K562 (cell line): ENCODE measurements at regions not wholly inside any gene's neighbourhood (a gene's known extent, or its start where the extent isn't known, plus 50 kb on each side); places are given as distances from the start of the nearest gene placed in this dataset.

Experiments
- ATAC-seq: fragments of 200-7000 bp; cut with Tn5 transposase; 3 replicates; pipeline ENCODE4 v1.9.1; 2020; ENCODE audit warnings: moderate library complexity
- BruUV-seq: library from RNA; stranded (reverse); fragments of 400-500 nt; replicated peaks from 2 replicates; lab custom pipeline; 2021; lab: Mats Ljungman, UMichigan
- CTCF ChIA-PET: fragments of 300-600 bp; formaldehyde crosslinking; extraction: SDS; loops from one replicate; lab custom pipeline; 2021; ENCODE audit warnings: low intra/inter-chr PET ratio; lab: Yijun Ruan, JAX
- POLR2A ChIA-PET: fragments of 300-600, 350-650 bp; sonication (Branson Sonifier 250); formaldehyde crosslinking; extraction: SDS; loops from one replicate; lab custom pipeline; 2021; ENCODE audit warnings: antibody characterized with exemption, inconsistent platforms; lab: Yijun Ruan, JAX
- DNase-seq, 4 experiments: peaks; one replicate each; pipeline versions ENCODE4 v3.0.0 to v3.0.0-alpha.2; 2011 to 2018; ENCODE audit warnings: low spot score in 3 of 4, mixed read lengths in 3 of 4; ENCODE audit errors: extremely low read depth in 1 of 4
- FAIRE-seq: peaks from 2 replicates; lab custom pipeline; 2011; peaks lifted over from hg19 to GRCh38; lab: Jason Lieb, UNC
- H2AFZ ChIP-seq: 2 replicates; pipeline ENCODE4 v1.6.0; 2011; ENCODE audit warnings: low read depth, low read length, control low read depth, inconsistent platforms
- H3K27ac ChIP-seq: fragments of 200-600 bp; 3 replicates; pipeline ENCODE4 v1.8.0; 2011; ENCODE audit warnings: low read depth, mild to moderate bottlenecking, control low read depth, inconsistent platforms, low read length, moderate library complexity, mixed read lengths; ENCODE audit errors: extremely low read depth
- H3K27me3 ChIP-seq, 2 experiments: fragments of 300-600 bp in 1 of 2; 2 replicates in 1 of 2; 3 replicates in 1 of 2; pipeline versions ENCODE4 v1.6.0 to v1.8.0; 2011; ENCODE audit warnings: inconsistent platforms in 2 of 2, low read length in 2 of 2, mild to moderate bottlenecking in 1 of 2, mixed read lengths in 1 of 2, moderate library complexity in 1 of 2; ENCODE audit not compliant: control insufficient read depth in 2 of 2, insufficient read depth in 2 of 2
- H3K36me3 ChIP-seq: fragments of 300-600 bp; 3 replicates; pipeline ENCODE4 v1.8.0; 2011; ENCODE audit warnings: mild to moderate bottlenecking, low read length, inconsistent platforms; ENCODE audit not compliant: control insufficient read depth, insufficient read depth
- H3K4me1 ChIP-seq, 2 experiments: fragments of 200-600 bp in 1 of 2; replicated peaks in 1 of 2; 2 replicates in 1 of 2; 3 replicates in 1 of 2; pipeline versions ENCODE4 v1.5.1 to v1.8.0; 2011; ENCODE audit warnings: inconsistent platforms in 2 of 2, low read length in 2 of 2, mild to moderate bottlenecking in 1 of 2, mixed read lengths in 1 of 2, moderate library complexity in 1 of 2; ENCODE audit not compliant: control insufficient read depth in 2 of 2, insufficient read depth in 2 of 2
- H3K4me2 ChIP-seq: 2 replicates; pipeline ENCODE4 v1.6.1; 2011; ENCODE audit warnings: low read length, control low read depth, inconsistent platforms, mixed read lengths; ENCODE audit not compliant: insufficient read depth
- H3K4me3 ChIP-seq: fragments of 200-600 bp; sonication (generic), shearing (Covaris generic); 2 replicates; pipeline ENCODE4 v1.5.1; 2016; ENCODE audit warnings: control low read depth, inconsistent platforms
- H3K79me2 ChIP-seq: fragments of 200-600 bp; 3 replicates; pipeline ENCODE4 v1.8.0; 2011; ENCODE audit warnings: low read length, inconsistent platforms; ENCODE audit not compliant: control insufficient read depth, insufficient read depth
- H3K9ac ChIP-seq, 2 experiments: 2 replicates each; pipeline versions ENCODE4 v1.6.0 to v1.6.1; 2011; ENCODE audit warnings: low read depth in 2 of 2, low read length in 2 of 2, control low read depth in 1 of 2, inconsistent platforms in 1 of 2, mild to moderate bottlenecking in 1 of 2, mixed read lengths in 1 of 2; ENCODE audit not compliant: insufficient read depth in 1 of 2
- H3K9me1 ChIP-seq: one replicate; pipeline ENCODE4 v1.6.0; 2011; ENCODE audit warnings: inconsistent platforms, mild to moderate bottlenecking, low read length, moderate library complexity; ENCODE audit not compliant: control insufficient read depth, insufficient read depth
- H3K9me3 ChIP-seq: replicated peaks from 2 replicates; pipeline ENCODE4 v1.5.1; 2011; ENCODE audit warnings: low read depth, low read length, inconsistent platforms; ENCODE audit not compliant: control insufficient read depth, insufficient read depth
- H4K20me1 ChIP-seq: replicated peaks from 2 replicates; pipeline ENCODE4 v1.6.1; 2011; ENCODE audit warnings: low read length, inconsistent platforms, mixed read lengths; ENCODE audit not compliant: control insufficient read depth, insufficient read depth
- CREBBP ChIP-seq: IDR thresholded peaks from one replicate; pipeline ENCODE4 v1.6.1; 2012; ENCODE audit warnings: low read depth, mild to moderate bottlenecking, control low read depth, inconsistent platforms, low read length
- PHTF2 ChIP-seq: fragments of 250-450 bp; sonication (Bioruptor Pico); IDR thresholded peaks from 2 replicates; pipeline ENCODE4 v1.5.0; 2021; ENCODE audit warnings: mild to moderate bottlenecking
- SAFB ChIP-seq: fragments of 200-400 bp; formaldehyde crosslinking; IDR thresholded peaks from 2 replicates; pipeline ENCODE4 v1.6.1; 2017; ENCODE audit warnings: low read depth, low read length, borderline replicate concordance
- ZBTB12 ChIP-seq: fragments of 250-450 bp; sonication (Bioruptor Pico); IDR thresholded peaks from 2 replicates; pipeline ENCODE4 v1.4.0; 2020
- ZNF282 ChIP-seq: sonication (generic); formaldehyde crosslinking; IDR thresholded peaks from 2 replicates; pipeline ENCODE4 v1.8.1; 2023; ENCODE audit warnings: missing genetic modification reagents
- WGBS: fragments of 100-300 bp; shearing (Covaris generic); methylation state at CpG from one replicate; pipeline ENCODE4 v1.1.6; 2016; ENCODE audit warnings: low coverage, mixed read lengths; ENCODE audit not compliant: insufficient coverage; ENCODE audit errors: missing lambda C conversion rate; 5-methylcytosine and 5-hydroxymethylcytosine counted together
- in situ Hi-C: fragments of 300-500 bp; cut with MboI; formaldehyde crosslinking; loops from 4 replicates; pipeline ENCODE4 v1.15.0; 2018; ENCODE audit warnings: inconsistent platforms, mixed read lengths
- intact Hi-C: fragments of 100-400 bp; cut with micrococcal nuclease; formaldehyde crosslinking; loops from 2 replicates; pipeline ENCODE4 v1.14.2; 2022

GRCh38 chrX:69063486-69063885 is 101.8 kb downstream of the PJA1 start (continued):
- TF ChIP-seq ZBTB12 (CRISPR knock-in tag), result no peak

GRCh38 chrX:69062493-69062892 is 102.8 kb downstream of the PJA1 start:
- TF ChIP-seq SAFB (no peak), PHTF2 (CRISPR knock-in tag) (no peak), ZNF282 (CRISPR knock-in tag) (no peak), CREBBP (no peak)
- BruUV-seq, result no TSS peak
- Histone ChIP-seq H3K36me3 (no peaks in the 10 kb centered on the region), H4K20me1 (peaks cover 4% of the 10 kb centered on the region; the same call in 1 of the 2 replicates), H3K9ac (no peak overlapping the region), H3K27me3 (peaks cover 0 to 16% of the 10 kb centered on the region in 2 experiments; a peak in 1 of 5 replicates), H2AFZ (no peak overlapping the region), H3K9me1 (no peaks in the 10 kb centered on the region), H3K9me3 (no peaks in the 10 kb centered on the region), H3K4me1 (no peaks in the 10 kb centered on the region), H3K4me3 (no peak overlapping the region), H3K27ac (no peak overlapping the region), H3K79me2 (no peaks in the 10 kb centered on the region), H3K4me2 (no peak overlapping the region)
- ATAC-seq (no peak), DNase-seq (no peak), FAIRE-seq (no peak)
- POLR2A ChIA-PET, result interaction anchor here (0.6 to 0.7 kb wide), 2 partner anchors 220 to 234 kb away, joined by 3 to 4 read pairs; no protein-coding TSS in a partner anchor
- WGBS, result 0% methylated on average over 4 of the region's 4 CpGs
- CTCF ChIA-PET, result no interaction called here
- in situ Hi-C loops (loop anchor here (10.0 kb wide), 1 partner anchor 238 kb away; the partner anchor contains the start of gene EFNB1), intact Hi-C loops (no loop called here)
